ENCODE measurements at regions not wholly inside any gene's neighbourhood (a gene's known extent, or its start where the extent isn't known, plus 50 kb on each side); places are given as distances from the start of the nearest gene placed in this dataset.
"Not testable (repeated sequence)": the region's sequence is repeated elsewhere in the genome, so short reads cannot be mapped to it uniquely, and the experiment has no call there.

GRCh38 chr16:14384745-14385144, 245.3 kb downstream of the PARN start:
- DNase-seq (ENCODE audit: low read depth), result no peak

DNA sequence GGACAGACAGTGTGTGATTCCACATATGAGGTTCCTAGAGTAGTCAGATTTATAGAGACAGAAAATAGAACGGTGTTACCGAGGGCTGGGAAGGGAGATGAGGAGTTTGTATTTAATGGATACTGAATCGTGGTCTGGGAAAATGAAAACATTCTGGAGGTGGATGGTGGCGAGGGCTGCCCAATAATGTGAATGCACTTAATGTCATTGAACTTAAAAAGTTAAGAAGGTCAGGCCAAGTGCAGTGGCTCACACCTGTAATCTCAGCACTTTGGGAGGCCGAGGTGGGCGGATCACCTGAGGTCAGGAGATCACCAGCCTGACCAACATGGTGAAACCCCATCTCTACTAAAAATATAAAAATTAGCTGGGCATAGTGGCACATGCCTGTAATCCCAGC, 246.2 kb downstream of the PARN start:
- DNase-seq (ENCODE audit: low read depth), result not testable (repeated sequence)

- DNase-seq (ENCODE audit: low read depth), result no peak
These were observed 251.2 kb downstream of the PARN start for GRCh38 chr16:14378689-14379467.

DNA sequence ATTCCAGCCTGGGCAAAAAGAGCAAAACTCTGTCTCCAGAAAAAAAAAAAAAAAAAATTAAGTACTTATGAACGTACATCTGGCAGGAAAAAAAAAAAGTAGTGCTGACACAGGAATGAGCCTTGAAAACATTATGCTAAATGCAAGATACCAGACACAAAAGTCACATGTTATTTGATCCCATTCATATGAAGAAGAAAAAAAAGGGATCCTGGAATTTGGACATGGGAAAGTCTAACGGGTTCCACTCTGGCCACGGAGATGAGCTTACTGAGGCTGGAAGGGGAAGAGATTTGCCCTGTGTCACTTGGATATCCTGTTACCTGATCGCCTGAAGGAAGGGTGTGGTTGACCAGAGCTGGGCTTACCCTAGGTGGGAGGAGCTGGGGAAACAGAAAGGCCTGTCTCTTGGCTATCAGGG, 251.9 kb downstream of the PARN start:
- DNase-seq (ENCODE audit: low read depth), result no peak

- DNase-seq (ENCODE audit: low read depth), result no peak
These were observed 252.7 kb downstream of the PARN start for GRCh38 chr16:14377326-14377725.

DNA sequence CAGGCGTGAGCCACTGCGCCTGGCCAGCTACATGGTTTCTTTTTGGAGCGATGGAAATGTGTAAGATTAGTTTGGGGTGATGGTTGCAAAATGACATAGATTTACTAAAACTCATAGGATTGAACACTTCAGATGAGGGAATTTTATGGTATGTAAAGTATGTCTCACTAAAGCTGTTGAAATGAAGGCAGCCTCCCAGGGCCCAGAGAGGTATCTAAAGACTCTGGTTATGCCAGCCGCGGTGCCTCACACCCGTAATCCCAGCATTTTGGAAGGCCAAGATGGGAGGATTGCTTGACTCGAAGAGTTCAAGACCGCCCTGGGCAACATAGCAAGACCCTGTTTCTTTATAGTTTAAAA, 254.9 kb downstream of the PARN start:
- DNase-seq (ENCODE audit: low read depth), result no peak

GRCh38 chr16:14374451-14375131, 255.5 kb downstream of the PARN start:
- DNase-seq (ENCODE audit: low read depth), result no peak

DNA sequence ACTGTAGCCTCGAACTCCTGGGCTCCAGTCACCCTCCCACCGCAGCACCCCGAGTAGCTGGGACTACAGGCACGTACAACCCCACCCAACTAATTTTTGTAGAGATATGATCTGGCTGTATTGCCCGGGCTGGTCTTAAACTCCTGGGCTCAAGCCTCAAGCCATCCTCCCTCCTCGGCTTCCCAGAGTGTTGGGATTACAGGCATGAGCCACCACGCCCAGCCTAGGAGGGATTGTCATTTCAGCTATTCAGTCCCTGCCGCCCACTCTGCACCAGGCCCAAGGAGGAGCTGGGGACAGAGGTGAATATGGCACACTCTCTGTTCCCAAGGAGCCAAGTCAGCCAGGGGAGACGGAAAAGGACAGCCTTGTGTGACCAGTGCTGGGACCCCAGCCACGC, 256.2 kb downstream of the PARN start:
- DNase-seq (ENCODE audit: low read depth), result no peak

DNA sequence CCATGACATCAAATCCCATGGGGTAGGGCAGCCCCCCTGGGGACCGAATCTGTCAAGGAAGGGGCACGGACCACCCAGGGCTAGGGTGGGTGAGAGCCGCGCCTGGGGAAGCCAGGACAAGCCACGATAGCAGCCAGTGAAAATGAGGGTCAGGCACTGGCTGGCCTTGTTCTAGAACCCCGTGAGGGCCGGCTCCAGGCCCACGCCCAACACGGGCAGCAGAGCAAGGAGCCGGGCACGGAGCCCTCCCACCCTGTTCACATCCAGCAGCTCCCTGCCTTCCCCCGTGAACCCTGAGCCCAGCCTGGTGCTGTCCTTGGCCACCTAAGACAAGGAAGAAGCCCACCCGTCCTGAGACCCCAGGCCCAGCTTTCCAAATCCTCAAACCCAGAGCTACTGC, 256.7 kb downstream of the PARN start:
- DNase-seq (ENCODE audit: low read depth), result no peak

GRCh38 chr16:14372471-14372870, 257.6 kb downstream of the PARN start:
- DNase-seq (ENCODE audit: low read depth), result no peak

GRCh38 chr16:14371778-14372431, 258.2 kb downstream of the PARN start:
- no peak for DNase-seq (ENCODE audit: low read depth)

DNA sequence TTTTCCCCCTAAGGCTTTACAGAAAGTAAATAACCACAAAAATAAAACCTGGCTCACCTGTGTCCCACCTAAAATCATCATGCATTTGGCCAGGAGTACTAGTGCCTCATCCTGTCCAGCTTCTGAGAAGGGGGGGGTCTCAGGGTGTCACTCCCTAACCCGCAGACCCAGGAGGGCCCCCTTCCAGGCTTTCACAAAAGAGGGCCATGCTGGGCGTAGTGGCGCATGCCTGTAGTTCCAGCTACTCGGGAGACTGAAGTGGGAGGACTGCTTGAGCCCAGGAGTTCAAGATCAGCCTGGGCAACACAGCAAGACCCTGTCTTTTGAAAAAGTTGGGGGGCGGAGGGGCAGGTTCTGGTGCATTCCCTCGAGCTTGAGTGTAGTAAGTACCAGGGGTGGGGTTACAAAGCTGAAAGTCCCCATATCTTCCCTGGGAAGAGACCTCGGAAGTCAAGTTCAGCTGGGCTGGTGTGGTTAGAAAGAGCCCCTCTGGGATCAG, 259.3 kb downstream of the PARN start:
- DNase-seq (ENCODE audit: low read depth), result no peak

DNA sequence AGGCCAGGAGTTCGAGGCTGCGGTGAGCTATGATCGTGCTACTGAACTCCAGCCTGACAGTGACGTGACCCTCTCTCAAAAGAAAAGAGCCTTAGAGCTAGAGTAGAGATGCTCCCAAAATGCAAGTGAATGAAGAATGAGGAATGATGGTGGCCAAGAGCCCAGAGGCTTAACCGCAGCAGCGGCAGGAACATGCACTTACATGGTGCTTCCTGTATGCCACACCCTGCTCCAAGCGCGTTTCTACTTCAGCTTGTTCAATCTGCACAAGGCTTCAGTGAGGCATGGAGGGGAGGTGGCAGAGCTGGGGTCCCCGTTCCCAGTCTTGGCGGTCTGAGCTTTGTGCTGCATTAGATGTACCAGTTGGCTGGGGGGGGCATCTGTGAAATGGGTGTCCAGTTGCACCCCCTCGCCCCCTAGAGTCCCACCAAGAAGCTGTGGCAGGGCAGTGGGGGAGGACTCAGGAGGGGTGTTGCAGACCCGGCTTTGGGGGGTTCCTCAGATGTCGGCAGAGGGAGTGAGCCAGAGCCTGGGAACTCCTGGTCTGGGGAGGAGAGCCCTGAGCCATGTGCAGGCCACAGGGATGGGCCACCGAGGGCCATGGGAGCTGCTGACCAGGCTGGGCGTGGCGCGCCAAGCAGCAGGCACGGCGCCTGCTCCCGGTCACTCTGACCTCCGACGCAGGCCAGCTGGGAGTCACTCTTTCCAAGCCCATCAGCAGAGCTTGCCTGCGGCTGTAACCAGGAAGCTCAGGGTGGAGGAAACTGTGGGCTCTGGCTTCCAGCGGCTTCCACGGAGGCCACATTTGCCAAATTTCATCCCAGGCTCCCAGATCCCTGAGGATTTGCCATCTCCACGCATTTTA, 260.1 kb downstream of the PARN start:
- no peak for DNase-seq (ENCODE audit: low read depth)

DNA sequence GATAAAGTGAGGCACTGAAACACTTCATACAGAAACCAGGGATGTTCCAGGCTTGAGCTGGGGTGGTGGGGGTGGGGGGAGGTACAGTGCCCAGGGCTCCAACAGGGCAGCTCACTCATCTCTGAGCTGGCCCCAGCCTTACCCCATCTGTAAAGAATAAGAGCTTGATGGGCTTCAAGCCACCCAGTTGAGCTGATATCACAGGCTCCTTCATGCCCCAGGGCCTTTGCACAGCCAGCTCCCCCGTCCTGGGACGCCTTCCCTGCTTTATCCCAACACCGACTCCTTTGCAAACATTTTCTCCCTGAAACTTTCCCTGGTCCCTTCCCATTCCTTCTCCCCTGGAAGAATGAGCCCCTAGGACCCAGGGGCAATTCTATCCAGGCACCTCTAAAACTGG, 261.7 kb downstream of the PARN start:
- DNase-seq (ENCODE audit: low read depth), result no peak

DNA sequence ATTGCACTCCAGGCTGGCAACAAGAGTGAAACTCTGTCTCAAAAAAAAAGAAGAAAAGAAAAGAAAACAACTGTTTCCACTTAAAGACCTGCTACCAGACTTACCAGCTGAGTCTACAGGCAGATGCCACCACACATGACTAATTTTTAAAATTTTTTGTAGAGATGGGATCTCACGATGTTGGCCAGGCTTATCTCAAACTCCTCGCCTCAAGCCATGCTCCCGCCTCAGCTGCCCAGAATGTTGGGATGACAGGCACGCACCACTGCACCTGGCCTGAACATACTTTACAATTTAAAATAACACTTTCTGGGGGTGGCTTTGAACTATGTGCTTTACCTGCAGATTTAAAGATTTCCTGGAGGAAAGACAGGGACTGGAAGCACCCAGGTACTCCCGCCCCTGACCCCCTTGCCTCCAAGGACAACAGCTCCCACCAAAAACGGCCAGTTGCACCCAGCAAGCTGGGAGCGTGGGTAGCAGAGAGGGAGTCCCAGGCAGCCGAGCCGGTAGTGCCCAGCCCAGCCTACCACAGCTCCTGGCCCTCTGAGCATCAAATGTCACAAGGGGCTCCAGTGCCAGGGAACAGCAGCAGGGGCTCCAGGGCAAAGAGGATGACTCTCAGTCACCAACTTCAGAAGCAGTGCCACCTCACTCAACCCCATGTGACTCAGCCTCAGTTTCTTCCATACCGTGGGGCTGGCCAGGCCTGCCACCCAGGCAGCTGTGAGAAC, 262.9 kb downstream of the PARN start:
- DNase-seq (ENCODE audit: low read depth), result no peak

DNA sequence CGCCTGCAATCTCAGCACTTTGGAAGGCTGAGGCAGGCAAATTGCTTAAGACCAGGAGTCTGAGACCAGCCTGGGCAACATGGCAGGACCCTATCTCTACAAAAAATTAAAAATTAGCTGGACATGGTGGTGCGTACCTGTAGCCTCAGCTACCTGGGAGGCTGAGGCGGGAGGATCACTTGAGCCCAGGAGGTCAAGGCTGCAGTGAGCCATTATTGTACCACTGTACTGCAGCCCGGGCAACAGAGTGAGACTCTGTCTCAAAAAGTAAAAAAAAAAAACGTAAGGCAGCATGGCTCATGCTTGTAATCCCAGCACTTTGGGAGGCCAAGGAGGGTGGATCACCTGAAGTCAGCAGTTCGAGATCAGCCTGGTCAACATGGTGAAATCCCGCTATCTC, 263.6 kb downstream of the PARN start:
- DNase-seq (ENCODE audit: low read depth), result no peak

DNA sequence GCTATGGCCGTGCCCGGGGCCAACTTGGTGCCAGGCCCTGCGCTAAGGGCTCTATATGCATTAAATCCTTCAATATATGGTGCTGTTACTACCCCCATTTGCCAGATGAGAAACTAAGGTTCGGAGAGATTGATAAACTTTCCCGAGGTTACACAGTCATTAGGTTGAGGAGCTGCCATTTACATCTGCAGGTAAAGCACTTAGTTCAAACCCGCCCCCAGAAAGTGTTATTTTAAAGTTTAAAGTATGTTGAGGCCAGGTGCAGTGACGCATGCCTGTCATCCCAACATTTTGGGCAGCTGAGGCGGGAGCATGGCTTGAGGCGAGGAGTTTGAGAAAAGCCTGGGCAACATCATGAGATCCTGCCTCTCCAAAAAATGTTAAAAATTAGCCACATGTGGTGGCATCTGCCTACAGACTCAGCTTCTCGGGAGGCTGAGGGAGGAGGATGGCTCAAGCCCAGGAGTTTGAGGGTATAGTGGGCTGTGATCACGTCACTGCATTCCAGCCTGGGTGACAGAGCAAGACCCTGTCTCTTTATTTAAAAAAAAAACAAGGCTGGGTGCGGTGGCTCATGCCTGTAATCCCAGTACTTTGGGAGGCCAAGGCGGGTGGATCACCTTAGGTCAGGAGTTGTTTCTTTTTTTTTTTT, 264.7 kb downstream of the PARN start:
- no peak for DNase-seq (ENCODE audit: low read depth)

DNA sequence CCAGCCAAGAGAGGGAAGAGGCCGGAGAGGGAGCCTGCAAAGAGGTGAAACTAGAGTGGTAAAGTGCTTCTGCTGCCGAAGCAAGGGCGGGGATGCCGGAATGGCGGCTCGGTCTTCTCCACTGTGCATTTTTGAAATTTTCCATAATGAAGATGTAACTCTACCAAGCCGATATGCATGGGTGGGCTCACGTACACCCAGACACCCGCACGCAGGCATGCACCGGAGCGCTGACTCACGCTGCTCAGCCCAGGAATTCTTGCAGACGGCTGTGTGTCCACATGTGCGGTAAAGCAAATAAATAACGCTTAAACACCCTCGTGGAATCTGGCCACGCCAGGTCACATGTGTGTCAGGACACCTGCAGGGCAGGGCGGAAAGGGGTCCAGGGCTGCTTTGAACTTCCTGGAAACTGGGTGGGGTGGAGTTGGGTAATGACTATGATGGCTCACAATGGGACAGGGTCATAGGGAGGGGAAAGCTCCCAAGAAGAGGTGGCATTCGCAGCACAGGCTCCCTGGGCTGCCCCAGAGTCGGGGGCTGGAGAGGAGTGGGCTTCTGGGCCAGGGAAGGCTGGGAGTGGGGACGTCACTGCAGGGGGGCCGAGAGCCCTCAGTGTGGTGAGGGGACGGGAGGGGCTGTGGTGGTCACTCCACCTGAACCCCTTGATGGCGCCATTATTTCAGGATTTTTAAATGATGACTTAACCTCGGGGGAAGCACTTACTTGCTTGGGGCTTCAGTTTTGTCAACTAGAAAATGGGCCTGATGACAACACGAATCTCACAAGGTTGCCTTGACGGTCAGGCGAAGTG, 265.5 kb downstream of the PARN start:
- no peak for DNase-seq (ENCODE audit: low read depth)

GRCh38 chr16:14364112-14364385, 266.0 kb downstream of the PARN start:
- no peak for DNase-seq (ENCODE audit: low read depth)

GRCh38 chr16:14362774-14363371, 267.2 kb downstream of the PARN start:
- DNase-seq (ENCODE audit: low read depth), result peak; percentile 17
